Epithelial cell of esophagus (primary cell): ENCODE measurements at regions not wholly inside any gene's neighbourhood (a gene's known extent, or its start where the extent isn't known, plus 50 kb on each side); places are given as distances from the start of the nearest gene placed in this dataset.
A peak's percentile ranks its signal among the peaks of the same experiment; 100 is the strongest.

Experiments used
- DNase-seq: peaks from one replicate; pipeline ENCODE4 v3.0.0; 2010; ENCODE audit warnings: low read depth
- H3K4me3 ChIP-seq: 2 replicates; pipeline ENCODE4 v1.5.1; 2011; ENCODE audit warnings: mild to moderate bottlenecking, low read length, control low read depth
- TF ChIP-seq, protein P1 (sequence below): IDR thresholded peaks from 2 replicates; pipeline ENCODE4 v1.5.1; 2011; ENCODE audit warnings: low read depth, mild to moderate bottlenecking, low read length, control low read depth, inconsistent platforms; ENCODE audit not compliant: insufficient read depth; ENCODE audit errors: missing control alignments

- no peak overlapping the region for H3K4me3 ChIP-seq
- TF ChIP-seq, protein P1, sequence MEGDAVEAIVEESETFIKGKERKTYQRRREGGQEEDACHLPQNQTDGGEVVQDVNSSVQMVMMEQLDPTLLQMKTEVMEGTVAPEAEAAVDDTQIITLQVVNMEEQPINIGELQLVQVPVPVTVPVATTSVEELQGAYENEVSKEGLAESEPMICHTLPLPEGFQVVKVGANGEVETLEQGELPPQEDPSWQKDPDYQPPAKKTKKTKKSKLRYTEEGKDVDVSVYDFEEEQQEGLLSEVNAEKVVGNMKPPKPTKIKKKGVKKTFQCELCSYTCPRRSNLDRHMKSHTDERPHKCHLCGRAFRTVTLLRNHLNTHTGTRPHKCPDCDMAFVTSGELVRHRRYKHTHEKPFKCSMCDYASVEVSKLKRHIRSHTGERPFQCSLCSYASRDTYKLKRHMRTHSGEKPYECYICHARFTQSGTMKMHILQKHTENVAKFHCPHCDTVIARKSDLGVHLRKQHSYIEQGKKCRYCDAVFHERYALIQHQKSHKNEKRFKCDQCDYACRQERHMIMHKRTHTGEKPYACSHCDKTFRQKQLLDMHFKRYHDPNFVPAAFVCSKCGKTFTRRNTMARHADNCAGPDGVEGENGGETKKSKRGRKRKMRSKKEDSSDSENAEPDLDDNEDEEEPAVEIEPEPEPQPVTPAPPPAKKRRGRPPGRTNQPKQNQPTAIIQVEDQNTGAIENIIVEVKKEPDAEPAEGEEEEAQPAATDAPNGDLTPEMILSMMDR = no peak
- DNase-seq = no peak
These were observed 125.6 kb downstream of the TSN start for GRCh38 chr2:121881038-121881437.

DNA sequence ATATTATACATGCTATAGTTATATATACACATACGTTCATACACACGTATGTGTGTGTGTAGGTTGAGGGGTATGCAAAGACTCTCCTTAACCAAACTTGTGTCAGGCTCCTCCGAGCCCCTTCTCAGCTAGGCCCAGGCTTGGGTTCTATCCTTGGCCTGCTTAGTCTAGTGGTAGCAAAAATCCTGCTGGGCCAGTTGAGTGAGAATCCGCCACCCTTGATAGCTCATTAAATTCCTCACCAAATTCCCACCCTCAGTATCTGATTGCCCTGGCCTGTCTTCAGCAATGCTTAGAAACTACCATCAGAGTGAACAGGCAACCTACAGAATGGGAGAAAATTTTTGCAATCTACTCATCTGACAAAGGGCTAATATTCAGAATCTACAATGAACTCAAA is 126.5 kb downstream of the TSN start:
- H3K4me3 ChIP-seq = no peak overlapping the region
- DNase-seq = no peak
- TF ChIP-seq, protein P1 = no peak

GRCh38 chr2:121884078-121884477 is 128.6 kb downstream of the TSN start:
- H3K4me3 ChIP-seq = no peak overlapping the region
- TF ChIP-seq, protein P1 = no peak
- DNase-seq = no peak

DNA sequence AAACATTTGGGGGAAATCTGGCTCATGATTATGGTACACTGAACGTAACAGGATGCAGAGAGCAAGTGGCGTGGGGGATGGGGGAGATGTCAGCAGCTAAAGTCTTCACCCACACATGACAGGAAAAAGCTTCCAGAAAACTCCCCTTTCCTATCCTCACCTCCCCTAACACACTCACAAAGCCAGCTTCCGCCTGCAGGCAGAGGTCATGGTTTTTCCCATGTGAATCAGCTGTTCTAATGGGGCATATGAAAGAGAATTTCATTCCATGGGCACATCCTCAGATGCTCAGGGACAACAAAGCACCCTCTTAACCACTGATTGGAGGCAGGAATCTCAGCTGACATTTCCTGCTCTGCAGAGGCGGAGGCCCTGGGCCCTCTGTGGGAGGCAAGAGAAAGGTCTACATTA is 129.1 kb downstream of the TSN start:
- TF ChIP-seq, protein P1 = no peak
- DNase-seq = no peak
- H3K4me3 ChIP-seq = no peak overlapping the region

DNA sequence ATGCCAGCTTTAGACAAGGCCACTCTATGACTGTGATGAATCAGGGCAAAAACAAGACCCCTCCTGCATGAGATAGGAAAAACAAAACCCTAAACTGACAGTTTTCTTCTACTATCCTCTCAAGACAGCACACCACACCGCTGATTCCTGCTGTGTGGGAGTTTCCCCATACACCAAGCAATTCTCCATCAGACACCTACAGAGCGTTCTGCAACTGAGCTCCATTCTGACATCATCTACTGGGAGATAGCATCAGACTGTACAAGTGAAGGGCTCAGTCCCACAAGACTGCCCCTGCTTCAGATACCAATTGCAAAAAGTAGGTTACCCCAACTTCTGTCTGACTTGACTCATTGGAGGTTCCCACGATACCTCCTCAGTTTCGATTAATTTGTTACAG is 130.6 kb downstream of the TSN start:
- H3K4me3 ChIP-seq = no peak overlapping the region
- no peak for DNase-seq
- TF ChIP-seq, protein P1 = no peak

GRCh38 chr2:121887513-121888188 is 132.2 kb downstream of the TSN start:
- no peak for DNase-seq
- no peak overlapping the region for H3K4me3 ChIP-seq
- TF ChIP-seq, protein P1 = no peak

DNA sequence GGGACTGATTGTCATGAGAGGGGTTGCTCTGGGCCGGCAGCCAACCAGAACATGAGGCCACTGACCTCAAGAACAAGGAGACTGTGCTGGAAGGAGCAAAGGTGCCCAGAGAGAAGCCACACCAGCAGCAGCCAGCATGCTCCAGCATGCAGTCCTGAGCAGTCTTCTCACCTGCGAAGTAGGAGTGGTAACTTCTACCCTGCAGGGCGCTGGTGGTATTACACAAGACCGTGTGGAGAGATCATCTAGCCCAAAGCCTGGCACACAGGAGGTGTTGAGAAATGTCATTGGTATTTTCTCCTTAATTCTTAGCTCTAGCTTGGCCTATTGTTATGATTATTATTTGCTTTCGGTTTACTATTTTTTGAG is 132.7 kb downstream of the TSN start:
- no peak overlapping the region for H3K4me3 ChIP-seq
- DNase-seq = peak; percentile 63
- TF ChIP-seq, protein P1 = peak; percentile 61
